PFSK-1 (cell line): ENCODE measurements at regions not wholly inside any gene's neighbourhood (a gene's known extent, or its start where the extent isn't known, plus 50 kb on each side); places are given as distances from the start of the nearest gene placed in this dataset.

ENCODE experiments used
- POLR2AphosphoS5 ChIP-seq: IDR thresholded peaks from 2 replicates; pipeline ENCODE4 v1.6.1; 2012; ENCODE audit warnings: low read depth, mild to moderate bottlenecking, control low read depth, low read length, moderate library complexity
- SIN3A ChIP-seq: IDR thresholded peaks from 2 replicates; pipeline ENCODE4 v1.6.1; 2012; ENCODE audit warnings: mild to moderate bottlenecking, low read length, moderate library complexity, borderline replicate concordance; ENCODE audit not compliant: insufficient read depth
- TF ChIP-seq, protein P1 (sequence below), 2 experiments: IDR thresholded peaks; 2 replicates each; pipeline versions ENCODE4 v1.6.1 to v1.8.0; 2011 to 2012; ENCODE audit warnings: low read depth in 2 of 2, low read length in 2 of 2, control low read depth in 1 of 2, inconsistent platforms in 1 of 2, mild to moderate bottlenecking in 1 of 2, moderate library complexity in 1 of 2; ENCODE audit not compliant: insufficient read depth in 1 of 2

DNA sequence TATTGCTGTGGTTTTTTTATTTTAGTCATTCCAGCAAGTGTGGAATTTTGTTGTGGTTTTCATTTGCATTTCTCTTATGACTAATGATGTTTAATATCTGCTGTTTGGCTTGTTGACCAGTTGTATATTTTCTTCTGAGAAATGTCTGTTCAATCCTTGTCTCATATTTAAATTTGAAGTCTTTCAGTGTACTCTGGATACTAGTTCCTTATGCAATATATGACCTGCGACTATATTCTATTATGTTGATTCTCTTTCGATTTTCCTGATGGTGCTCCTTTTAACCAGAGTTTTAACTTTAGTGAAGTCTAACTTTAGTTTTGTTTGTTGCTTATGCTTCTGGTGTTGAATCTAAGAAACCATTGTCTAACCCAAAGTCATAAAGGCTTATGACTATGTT is 1528.0 kb downstream of the TECRL start:
- TF ChIP-seq POLR2AphosphoS5 (no peak), SIN3A (no peak)
- TF ChIP-seq, protein P1, sequence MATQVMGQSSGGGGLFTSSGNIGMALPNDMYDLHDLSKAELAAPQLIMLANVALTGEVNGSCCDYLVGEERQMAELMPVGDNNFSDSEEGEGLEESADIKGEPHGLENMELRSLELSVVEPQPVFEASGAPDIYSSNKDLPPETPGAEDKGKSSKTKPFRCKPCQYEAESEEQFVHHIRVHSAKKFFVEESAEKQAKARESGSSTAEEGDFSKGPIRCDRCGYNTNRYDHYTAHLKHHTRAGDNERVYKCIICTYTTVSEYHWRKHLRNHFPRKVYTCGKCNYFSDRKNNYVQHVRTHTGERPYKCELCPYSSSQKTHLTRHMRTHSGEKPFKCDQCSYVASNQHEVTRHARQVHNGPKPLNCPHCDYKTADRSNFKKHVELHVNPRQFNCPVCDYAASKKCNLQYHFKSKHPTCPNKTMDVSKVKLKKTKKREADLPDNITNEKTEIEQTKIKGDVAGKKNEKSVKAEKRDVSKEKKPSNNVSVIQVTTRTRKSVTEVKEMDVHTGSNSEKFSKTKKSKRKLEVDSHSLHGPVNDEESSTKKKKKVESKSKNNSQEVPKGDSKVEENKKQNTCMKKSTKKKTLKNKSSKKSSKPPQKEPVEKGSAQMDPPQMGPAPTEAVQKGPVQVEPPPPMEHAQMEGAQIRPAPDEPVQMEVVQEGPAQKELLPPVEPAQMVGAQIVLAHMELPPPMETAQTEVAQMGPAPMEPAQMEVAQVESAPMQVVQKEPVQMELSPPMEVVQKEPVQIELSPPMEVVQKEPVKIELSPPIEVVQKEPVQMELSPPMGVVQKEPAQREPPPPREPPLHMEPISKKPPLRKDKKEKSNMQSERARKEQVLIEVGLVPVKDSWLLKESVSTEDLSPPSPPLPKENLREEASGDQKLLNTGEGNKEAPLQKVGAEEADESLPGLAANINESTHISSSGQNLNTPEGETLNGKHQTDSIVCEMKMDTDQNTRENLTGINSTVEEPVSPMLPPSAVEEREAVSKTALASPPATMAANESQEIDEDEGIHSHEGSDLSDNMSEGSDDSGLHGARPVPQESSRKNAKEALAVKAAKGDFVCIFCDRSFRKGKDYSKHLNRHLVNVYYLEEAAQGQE (IDR thresholded peaks at IDR 0.05; ENCODE audit: insufficient read depth in 1 of 2, low read depth in 2 of 2, low read length in 2 of 2): no peak
